ENCODE measurements at regions not wholly inside any gene's neighbourhood (a gene's known extent, or its start where the extent isn't known, plus 50 kb on each side); places are given as distances from the start of the nearest gene placed in this dataset.

DNA sequence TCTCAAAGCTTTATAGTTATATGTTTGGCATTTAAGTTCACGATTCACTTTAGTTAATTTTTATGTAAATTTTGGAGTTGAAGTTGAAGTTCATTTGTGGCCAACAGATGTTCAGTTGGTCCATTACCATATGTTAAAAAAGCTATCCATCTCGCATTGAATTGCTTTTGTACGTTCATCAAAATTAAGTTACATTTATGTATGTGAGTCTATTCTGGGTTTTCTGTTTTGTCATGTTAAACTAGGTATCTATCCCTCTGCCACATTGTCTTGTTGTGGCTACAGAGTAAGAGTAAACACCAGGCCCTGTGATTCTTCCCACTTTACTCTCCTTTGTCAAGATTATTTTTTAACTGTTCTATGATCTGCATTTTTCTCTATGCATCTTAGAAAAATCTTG is 237.3 kb downstream of the BMP2 start:
- H3K4me1 ChIP-seq (ENCODE audit: insufficient read depth) = peaks cover 20% of the 10 kb centered on the region; the same call in 1 of the 2 replicates
- no peak for ATAC-seq
- peak; percentile 9 for DNase-seq (ENCODE audit: low spot score)
- Mint-ChIP-seq H3K4me1 (peaks cover 15% of the 10 kb centered on the region; the same call in 2 of the 3 replicates), H3K27ac (no peak overlapping the region), H3K9me3 (peaks cover 29% of the 10 kb centered on the region), H3K36me3 (ENCODE audit: low read depth) (peaks cover 28% of the 10 kb centered on the region; the same call in 2 of the 3 replicates), H3K27me3 (ENCODE audit: insufficient read depth, low read depth, poor library complexity) (no peaks in the 10 kb centered on the region), H3K4me3 (no peak overlapping the region)
- peaks cover 2% of the 10 kb centered on the region; the same call in 1 of the 2 replicates for H3K36me3 ChIP-seq (ENCODE audit: insufficient read depth)
- H3F3A ChIP-seq (replicated peaks; ENCODE audit: low read depth) = no peaks in the 10 kb centered on the region
- peaks cover 7% of the 10 kb centered on the region; the same call in 1 of the 2 replicates for H3K9me2 ChIP-seq (ENCODE audit: insufficient read depth)
- H3K27ac ChIP-seq (ENCODE audit: low read depth) = no peak overlapping the region
- H3K4me2 ChIP-seq = no peak overlapping the region
- H3K27me3 ChIP-seq (ENCODE audit: insufficient read depth) = no peaks in the 10 kb centered on the region
- H3K79me2 ChIP-seq (replicated peaks; ENCODE audit: insufficient read depth) = no peaks in the 10 kb centered on the region
- no peak for TF ChIP-seq EZH2phosphoT487 (IDR thresholded peaks at IDR 0.05; ENCODE audit: unreplicated experiment)
- no peak for TF ChIP-seq POLR2AphosphoS5 (IDR thresholded peaks at IDR 0.05; ENCODE audit: low read depth)
- no peak for TF ChIP-seq CREB1 (CRISPR knock-in tag; IDR thresholded peaks at IDR 0.05; ENCODE audit: low read depth)
- TF ChIP-seq, protein P1, sequence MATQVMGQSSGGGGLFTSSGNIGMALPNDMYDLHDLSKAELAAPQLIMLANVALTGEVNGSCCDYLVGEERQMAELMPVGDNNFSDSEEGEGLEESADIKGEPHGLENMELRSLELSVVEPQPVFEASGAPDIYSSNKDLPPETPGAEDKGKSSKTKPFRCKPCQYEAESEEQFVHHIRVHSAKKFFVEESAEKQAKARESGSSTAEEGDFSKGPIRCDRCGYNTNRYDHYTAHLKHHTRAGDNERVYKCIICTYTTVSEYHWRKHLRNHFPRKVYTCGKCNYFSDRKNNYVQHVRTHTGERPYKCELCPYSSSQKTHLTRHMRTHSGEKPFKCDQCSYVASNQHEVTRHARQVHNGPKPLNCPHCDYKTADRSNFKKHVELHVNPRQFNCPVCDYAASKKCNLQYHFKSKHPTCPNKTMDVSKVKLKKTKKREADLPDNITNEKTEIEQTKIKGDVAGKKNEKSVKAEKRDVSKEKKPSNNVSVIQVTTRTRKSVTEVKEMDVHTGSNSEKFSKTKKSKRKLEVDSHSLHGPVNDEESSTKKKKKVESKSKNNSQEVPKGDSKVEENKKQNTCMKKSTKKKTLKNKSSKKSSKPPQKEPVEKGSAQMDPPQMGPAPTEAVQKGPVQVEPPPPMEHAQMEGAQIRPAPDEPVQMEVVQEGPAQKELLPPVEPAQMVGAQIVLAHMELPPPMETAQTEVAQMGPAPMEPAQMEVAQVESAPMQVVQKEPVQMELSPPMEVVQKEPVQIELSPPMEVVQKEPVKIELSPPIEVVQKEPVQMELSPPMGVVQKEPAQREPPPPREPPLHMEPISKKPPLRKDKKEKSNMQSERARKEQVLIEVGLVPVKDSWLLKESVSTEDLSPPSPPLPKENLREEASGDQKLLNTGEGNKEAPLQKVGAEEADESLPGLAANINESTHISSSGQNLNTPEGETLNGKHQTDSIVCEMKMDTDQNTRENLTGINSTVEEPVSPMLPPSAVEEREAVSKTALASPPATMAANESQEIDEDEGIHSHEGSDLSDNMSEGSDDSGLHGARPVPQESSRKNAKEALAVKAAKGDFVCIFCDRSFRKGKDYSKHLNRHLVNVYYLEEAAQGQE (IDR thresholded peaks at IDR 0.05; ENCODE audit: unreplicated experiment) = no peak
- no peak for TF ChIP-seq EZH2 (IDR thresholded peaks at IDR 0.05; ENCODE audit: low read depth, unreplicated experiment)
- TF ChIP-seq ZNF114 (CRISPR knock-in tag; IDR thresholded peaks at IDR 0.05) = no peak
- no peak for TF ChIP-seq NANOG (IDR thresholded peaks at IDR 0.05; ENCODE audit: borderline replicate concordance)
- TF ChIP-seq, protein P2, sequence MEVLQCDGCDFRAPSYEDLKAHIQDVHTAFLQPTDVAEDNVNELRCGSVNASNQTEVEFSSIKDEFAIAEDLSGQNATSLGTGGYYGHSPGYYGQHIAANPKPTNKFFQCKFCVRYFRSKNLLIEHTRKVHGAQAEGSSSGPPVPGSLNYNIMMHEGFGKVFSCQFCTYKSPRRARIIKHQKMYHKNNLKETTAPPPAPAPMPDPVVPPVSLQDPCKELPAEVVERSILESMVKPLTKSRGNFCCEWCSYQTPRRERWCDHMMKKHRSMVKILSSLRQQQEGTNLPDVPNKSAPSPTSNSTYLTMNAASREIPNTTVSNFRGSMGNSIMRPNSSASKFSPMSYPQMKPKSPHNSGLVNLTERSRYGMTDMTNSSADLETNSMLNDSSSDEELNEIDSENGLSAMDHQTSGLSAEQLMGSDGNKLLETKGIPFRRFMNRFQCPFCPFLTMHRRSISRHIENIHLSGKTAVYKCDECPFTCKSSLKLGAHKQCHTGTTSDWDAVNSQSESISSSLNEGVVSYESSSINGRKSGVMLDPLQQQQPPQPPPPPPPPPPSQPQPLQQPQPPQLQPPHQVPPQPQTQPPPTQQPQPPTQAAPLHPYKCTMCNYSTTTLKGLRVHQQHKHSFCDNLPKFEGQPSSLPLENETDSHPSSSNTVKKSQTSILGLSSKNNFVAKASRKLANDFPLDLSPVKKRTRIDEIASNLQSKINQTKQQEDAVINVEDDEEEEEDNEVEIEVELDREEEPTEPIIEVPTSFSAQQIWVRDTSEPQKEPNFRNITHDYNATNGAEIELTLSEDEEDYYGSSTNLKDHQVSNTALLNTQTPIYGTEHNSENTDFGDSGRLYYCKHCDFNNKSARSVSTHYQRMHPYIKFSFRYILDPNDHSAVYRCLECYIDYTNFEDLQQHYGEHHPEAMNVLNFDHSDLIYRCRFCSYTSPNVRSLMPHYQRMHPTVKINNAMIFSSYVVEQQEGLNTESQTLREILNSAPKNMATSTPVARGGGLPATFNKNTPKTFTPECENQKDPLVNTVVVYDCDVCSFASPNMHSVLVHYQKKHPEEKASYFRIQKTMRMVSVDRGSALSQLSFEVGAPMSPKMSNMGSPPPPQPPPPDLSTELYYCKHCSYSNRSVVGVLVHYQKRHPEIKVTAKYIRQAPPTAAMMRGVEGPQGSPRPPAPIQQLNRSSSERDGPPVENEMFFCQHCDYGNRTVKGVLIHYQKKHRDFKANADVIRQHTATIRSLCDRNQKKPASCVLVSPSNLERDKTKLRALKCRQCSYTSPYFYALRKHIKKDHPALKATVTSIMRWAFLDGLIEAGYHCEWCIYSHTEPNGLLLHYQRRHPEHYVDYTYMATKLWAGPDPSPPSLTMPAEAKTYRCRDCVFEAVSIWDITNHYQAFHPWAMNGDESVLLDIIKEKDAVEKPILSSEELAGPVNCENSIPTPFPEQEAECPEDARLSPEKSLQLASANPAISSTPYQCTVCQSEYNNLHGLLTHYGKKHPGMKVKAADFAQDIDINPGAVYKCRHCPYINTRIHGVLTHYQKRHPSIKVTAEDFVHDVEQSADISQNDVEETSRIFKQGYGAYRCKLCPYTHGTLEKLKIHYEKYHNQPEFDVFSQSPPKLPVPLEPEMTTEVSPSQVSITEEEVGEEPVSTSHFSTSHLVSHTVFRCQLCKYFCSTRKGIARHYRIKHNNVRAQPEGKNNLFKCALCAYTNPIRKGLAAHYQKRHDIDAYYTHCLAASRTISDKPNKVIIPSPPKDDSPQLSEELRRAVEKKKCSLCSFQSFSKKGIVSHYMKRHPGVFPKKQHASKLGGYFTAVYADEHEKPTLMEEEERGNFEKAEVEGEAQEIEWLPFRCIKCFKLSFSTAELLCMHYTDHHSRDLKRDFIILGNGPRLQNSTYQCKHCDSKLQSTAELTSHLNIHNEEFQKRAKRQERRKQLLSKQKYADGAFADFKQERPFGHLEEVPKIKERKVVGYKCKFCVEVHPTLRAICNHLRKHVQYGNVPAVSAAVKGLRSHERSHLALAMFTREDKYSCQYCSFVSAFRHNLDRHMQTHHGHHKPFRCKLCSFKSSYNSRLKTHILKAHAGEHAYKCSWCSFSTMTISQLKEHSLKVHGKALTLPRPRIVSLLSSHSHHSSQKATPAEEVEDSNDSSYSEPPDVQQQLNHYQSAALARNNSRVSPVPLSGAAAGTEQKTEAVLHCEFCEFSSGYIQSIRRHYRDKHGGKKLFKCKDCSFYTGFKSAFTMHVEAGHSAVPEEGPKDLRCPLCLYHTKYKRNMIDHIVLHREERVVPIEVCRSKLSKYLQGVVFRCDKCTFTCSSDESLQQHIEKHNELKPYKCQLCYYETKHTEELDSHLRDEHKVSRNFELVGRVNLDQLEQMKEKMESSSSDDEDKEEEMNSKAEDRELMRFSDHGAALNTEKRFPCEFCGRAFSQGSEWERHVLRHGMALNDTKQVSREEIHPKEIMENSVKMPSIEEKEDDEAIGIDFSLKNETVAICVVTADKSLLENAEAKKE (CRISPR knock-in tag; IDR thresholded peaks at IDR 0.05) = no peak
- no peak for TF ChIP-seq CTCF (conservative IDR thresholded peaks at IDR 0.05; ENCODE audit: low read depth in 2 of 2)
- no peak for TF ChIP-seq STAT1 (IDR thresholded peaks at IDR 0.05; ENCODE audit: unreplicated experiment)
- no peak overlapping the region for H3K4me3 ChIP-seq
- no peak overlapping the region for H2AFZ ChIP-seq
- H4K20me1 ChIP-seq (replicated peaks; ENCODE audit: insufficient read depth) = no peaks in the 10 kb centered on the region

All from GM23338 (cell line).